GM10248 (cell line): ENCODE measurements at regions not wholly inside any gene's neighbourhood (a gene's known extent, or its start where the extent isn't known, plus 50 kb on each side); places are given as distances from the start of the nearest gene placed in this dataset.

Source experiments
- CTCF ChIA-PET: fragments of 300-600 bp; sonication (Branson Sonifier 250); formaldehyde crosslinking; extraction: SDS; loops from one replicate; lab custom pipeline; 2021; ENCODE audit warnings: antibody characterized with exemption; lab: Yijun Ruan, JAX
- POLR2A ChIA-PET: fragments of 350-650 bp; sonication (Branson Sonifier 250); formaldehyde crosslinking; extraction: SDS; loops from one replicate; lab custom pipeline; 2020; ENCODE audit warnings: antibody characterized with exemption; lab: Yijun Ruan, JAX
- DNase-seq: peaks from one replicate; pipeline ENCODE4 v3.0.0; 2012; ENCODE audit errors: extremely low spot score
- TF ChIP-seq, protein P1 (sequence below): IDR thresholded peaks from 2 replicates; pipeline ENCODE4 v1.5.1; 2012; ENCODE audit warnings: mild to moderate bottlenecking, low read depth; ENCODE audit errors: extremely low read depth, missing control alignments, control extremely low read depth

- TF ChIP-seq, protein P1, sequence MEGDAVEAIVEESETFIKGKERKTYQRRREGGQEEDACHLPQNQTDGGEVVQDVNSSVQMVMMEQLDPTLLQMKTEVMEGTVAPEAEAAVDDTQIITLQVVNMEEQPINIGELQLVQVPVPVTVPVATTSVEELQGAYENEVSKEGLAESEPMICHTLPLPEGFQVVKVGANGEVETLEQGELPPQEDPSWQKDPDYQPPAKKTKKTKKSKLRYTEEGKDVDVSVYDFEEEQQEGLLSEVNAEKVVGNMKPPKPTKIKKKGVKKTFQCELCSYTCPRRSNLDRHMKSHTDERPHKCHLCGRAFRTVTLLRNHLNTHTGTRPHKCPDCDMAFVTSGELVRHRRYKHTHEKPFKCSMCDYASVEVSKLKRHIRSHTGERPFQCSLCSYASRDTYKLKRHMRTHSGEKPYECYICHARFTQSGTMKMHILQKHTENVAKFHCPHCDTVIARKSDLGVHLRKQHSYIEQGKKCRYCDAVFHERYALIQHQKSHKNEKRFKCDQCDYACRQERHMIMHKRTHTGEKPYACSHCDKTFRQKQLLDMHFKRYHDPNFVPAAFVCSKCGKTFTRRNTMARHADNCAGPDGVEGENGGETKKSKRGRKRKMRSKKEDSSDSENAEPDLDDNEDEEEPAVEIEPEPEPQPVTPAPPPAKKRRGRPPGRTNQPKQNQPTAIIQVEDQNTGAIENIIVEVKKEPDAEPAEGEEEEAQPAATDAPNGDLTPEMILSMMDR, result no peak
- DNase-seq, result no peak
- POLR2A ChIA-PET, result no interaction called here
- CTCF ChIA-PET, result interaction anchor here (1.2 to 1.4 kb wide), 3 partner anchors 8 to 27 kb away, joined by 3 to 4 read pairs (median 4); no protein-coding TSS in a partner anchor
Measured at GRCh38 chr4:36747277-36748129, 466.1 kb downstream of the DTHD1 start.

DNA sequence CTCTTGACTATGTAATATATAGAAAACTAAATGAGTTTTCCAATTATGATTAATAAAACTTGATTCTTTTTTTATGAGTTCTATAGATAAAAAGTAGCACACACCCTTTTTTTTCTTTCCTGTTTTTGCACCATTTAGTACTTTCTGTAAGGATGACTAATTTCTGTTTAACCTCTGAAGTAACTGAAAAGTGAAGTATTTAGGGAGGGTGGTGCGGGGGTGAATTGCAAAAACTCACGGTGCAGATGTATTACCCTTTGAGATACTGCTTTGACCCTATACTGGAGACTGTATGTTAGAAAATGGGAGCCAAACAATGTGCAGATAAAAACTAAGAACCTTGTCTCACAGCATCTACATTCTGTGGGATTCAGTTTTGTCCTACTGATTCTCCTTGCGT lies 471.6 kb downstream of the DTHD1 start:
- DNase-seq, result no peak
- TF ChIP-seq, protein P1, result no peak
- CTCF ChIA-PET, result no interaction called here
- POLR2A ChIA-PET, result no interaction called here

- TF ChIP-seq, protein P1, result no peak
- POLR2A ChIA-PET, result no interaction called here
- CTCF ChIA-PET, result interaction anchor here (0.9 kb wide), 1 partner anchor 25 kb away, joined by 3 read pairs; no protein-coding TSS in a partner anchor
- DNase-seq, result no peak
Measured at GRCh38 chr4:36757580-36758311, 476.3 kb downstream of the DTHD1 start.

DNA sequence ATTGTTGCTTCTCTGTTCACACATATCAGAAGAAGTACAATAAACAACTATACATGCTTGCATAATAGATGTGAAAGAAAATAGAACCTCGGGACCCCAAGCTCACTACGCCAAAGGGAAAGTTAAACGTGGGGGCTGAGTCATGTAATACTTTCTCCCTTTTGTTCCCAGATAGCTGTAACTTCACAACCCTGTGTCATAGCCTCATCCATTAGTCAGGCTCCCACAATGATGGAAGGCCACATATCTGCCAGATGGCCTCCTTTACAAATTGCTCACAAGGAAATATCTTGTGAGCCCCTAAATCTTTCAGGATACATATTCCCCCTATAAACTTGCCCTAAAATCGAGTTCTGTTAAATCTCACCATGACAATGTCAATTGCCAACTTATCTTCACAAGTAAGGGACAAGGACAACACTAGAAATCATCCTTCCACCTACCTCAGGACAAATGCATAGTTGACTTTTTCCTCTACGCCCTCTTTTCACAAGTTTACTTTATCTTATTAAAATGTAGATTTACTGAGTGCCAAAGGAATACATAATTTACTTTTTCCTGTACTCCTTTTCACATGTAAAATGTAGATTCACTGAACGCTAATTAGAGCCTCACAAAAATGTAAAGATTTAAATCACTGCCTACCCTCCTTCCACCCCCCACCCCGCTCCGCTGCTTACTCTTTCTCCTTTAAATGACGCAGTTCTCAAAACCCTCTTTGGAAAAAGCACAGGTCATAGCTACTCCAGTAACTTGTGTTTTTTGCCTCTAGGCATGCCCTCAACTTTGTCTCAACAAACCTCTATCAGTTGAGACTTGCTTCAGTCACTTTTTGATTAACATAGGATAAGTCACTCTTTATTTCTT lies 477.1 kb downstream of the DTHD1 start:
- TF ChIP-seq, protein P1, result no peak
- ChIA-PET CTCF (interaction anchor here (0.9 kb wide), 1 partner anchor 24 kb away, joined by 3 read pairs; no protein-coding TSS in a partner anchor), POLR2A (no interaction called here)
- DNase-seq, result no peak

GRCh38 chr4:36761607-36762006 lies 480.2 kb downstream of the DTHD1 start:
- TF ChIP-seq, protein P1, result no peak
- ChIA-PET CTCF (interaction anchor here (0.9 kb wide), 1 partner anchor 13 kb away, joined by 4 read pairs; no protein-coding TSS in a partner anchor), POLR2A (no interaction called here)
- DNase-seq, result no peak
